Stimulated activated CD8-positive, alpha-beta memory T cell treated with anti-CD3 and anti-CD28 coated beads, Interleukin-15, amount 100 ng/mL, for 1 hour (primary cell): ENCODE measurements at regions not wholly inside any gene's neighbourhood (a gene's known extent, or its start where the extent isn't known, plus 50 kb on each side); places are given as distances from the start of the nearest gene placed in this dataset.
"Not testable (repeated sequence)": the region's sequence is repeated elsewhere in the genome, so short reads cannot be mapped to it uniquely, and the experiment has no call there.

Experiments used
- DNase-seq: peaks from one replicate; pipeline ENCODE4 v3.0.0-alpha.2; 2020; ENCODE audit warnings: low read depth

- DNase-seq = no peak
These were observed 425.0 kb upstream of the GRM7 start for GRCh38 chr3:6435951-6436350.

GRCh38 chr3:6437631-6438030 lies 423.3 kb upstream of the GRM7 start:
- no peak for DNase-seq

- DNase-seq = no peak
These were observed 422.9 kb upstream of the GRM7 start for GRCh38 chr3:6438031-6438430.

DNA sequence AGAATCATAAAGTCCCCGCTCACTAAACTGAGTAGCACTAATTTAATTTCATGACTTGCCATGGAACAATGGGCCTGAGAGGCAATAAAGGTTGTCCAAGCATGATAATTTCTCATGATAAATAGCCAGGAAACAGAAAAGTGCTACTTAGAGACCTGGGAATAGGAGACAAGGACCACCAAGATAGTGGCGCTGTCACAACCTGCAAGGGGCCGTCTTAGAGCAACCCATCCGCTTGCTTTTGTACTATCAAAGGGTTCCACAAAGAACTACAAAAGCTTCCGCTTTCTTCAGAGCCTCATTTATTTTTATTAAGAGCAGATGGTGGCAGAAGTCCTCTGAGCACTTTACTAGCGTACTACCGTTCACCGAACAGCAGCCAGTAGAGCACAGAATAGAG lies 421.7 kb upstream of the GRM7 start:
- DNase-seq = no peak

DNA sequence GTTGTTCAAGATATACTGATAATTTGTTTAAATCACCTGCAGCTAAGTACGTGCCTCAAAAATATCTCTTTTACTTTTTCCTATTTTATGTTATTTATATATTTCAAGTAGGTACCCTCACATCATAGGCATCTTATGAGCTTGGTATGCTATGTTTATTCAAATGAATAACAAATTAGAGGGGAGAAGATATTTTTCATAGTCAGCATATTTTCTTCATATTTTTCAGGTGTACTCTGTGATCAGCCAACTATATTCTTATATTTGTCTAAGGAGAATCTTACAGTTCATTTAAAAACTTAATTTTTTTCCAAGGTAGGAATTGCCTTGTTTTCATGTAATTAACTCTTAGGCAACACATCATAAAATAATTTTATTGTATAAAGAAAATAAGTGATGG lies 421.1 kb upstream of the GRM7 start:
- no peak for DNase-seq

- no peak for DNase-seq
These were observed 415.8 kb upstream of the GRM7 start for GRCh38 chr3:6444888-6445658.

- DNase-seq = no peak
These were observed 413.6 kb upstream of the GRM7 start for GRCh38 chr3:6447166-6447801.

DNA sequence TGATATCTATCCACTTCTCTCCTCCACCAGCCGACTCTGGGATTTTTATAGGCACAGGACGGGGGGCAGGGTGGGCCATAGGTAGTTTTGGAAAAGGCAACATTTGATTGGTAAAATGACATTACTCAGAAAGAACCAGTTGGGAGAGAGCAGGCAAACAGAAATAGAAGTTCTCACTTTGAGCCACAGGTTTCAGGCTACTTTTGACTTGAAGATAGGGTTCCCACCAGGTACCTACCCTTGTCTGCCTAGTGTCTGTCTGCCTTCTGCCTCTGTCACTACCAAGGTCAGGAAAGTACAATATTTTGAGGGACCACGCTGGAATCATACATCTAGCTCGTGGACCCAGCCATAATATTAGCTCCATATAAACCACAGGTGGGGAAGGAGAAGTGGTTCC lies 412.9 kb upstream of the GRM7 start:
- no peak for DNase-seq

DNA sequence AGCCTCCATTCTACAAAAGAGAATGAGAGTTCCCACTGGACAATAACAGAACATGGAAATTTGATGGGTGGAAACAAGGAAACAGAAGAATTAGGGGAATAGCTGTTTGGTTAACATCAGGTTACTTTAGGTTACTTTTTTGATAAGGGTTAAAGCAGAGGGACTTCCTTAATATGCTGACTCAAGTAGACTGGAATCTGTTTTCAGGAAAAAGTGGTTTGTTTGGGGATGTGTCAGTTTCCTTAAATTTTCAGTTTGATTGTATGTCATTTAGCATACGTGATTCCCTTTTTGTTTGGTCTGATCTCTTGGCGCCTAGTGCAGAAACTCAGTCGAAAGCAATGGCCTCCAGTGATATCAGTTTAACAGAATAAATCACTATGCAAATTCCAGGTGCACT lies 411.8 kb upstream of the GRM7 start:
- no peak for DNase-seq

DNA sequence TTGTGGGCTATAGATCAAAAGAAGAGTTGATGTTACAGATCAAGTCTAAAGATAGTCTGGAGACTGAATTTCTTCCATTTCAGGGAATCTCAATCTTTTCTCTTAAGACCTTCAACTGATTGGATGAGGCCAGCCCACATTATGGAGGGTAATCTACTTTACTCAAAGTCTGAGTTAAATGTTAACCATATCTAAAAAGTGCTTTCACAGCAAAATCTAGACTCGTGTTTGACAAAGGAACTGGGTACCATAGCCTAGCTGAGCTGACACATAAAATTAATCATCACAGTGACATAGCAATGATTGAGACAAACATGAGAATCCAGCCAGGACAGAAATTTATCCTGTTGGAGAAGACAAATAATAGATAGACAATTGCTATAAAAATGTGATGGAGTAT lies 407.9 kb upstream of the GRM7 start:
- DNase-seq = no peak

- no peak for DNase-seq
These were observed 405.9 kb upstream of the GRM7 start for GRCh38 chr3:6455031-6455430.

DNA sequence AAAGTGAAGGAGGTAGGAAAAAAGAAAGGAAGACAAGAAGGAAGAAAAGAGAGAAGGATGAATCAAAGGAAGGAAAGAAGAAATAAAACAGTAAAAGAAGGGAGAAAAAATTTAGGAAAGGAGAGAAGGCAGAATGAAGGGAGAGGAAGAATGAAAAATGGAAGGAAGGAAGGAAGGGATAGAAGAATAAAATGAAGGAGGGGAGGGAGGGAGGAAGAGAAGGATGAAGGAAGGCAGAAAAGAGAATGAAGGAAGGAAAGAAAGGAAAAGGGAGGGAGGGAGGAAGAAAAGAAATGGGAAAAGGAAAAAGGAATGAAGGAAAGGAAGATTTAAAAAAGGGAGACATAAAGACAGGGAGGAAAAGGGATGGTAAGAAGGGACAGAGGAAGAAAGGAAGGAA lies 393.7 kb upstream of the GRM7 start:
- no peak for DNase-seq

GRCh38 chr3:6468589-6468988 lies 392.3 kb upstream of the GRM7 start:
- DNase-seq = no peak

DNA sequence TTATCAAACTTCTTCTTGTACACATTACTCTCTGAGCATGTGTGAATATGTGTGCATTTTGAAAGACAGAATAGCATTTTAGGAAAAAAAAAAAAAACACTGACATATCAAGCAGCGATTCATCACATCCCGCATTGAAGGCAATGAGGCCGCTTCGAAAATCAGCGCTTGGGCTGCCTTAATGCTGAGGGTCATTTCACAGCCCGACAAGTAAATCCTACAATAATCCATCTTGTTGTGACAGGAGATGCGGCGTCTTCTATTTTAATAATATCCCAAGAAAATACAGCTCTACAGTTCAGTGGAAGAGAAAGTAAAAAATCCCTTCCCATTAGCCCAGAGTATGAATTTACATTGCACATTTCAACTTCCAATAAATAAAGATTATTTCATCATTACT lies 389.2 kb upstream of the GRM7 start:
- no peak for DNase-seq

DNA sequence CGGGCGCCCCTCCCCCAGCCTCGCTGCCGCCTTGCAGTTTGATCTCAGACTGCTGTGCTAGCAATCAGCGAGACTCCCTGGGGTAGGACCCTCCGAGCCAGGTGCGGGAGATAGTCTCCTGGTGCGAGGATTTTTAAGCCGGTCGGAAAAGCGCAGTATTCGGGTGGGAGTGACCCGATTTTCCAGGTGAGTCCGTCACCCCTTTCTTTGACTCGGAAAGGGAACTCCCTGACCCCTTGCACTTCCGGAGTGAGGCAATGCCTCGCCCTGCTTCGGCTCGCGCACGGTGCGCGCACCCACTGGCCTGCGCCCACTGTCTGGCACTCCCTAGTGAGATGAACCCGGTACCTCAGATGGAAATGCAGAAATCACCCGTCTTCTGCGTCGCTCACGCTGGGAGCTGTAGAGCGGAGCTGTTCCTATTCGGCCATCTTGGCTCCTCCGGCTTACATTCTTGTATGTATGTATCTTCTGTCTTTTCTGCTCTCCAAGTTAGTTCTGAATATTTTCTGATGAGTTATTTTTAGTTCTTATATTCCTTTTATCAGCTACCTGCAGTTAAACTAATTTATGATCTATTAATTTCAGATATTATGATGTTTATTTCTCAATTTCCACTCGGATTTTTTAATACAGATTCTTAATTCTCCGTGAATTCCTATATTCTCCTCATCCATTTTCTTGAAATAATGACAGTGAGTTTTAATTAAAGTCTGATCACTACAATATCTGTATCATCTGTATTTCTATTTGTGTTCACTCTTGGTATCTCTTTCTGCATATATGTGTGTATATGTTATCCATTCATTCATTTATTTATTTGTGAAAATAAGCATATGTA lies 370.2 kb upstream of the GRM7 start:
- not testable (repeated sequence) for DNase-seq

DNA sequence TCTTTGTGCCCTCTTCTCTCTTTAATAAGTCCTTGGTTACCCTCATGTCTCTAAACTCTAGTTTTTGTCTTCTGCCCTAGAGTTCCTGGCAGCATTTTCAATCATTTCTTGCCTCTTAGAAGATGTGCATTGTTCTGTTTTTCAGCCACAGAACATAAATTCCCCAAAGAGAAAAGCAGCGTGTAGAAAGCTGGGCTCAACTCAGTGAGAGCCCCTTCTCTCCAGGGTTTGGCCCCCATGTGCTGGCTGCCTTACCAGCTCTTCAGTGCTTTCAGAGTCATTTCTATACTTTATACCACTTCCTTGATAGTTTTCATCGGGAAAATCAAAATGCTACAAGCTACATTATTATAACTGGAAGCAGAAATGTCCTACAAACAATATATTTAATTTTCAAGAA lies 369.1 kb upstream of the GRM7 start:
- no peak for DNase-seq

- DNase-seq = no peak
These were observed 368.6 kb upstream of the GRM7 start for GRCh38 chr3:6492306-6492705.

- DNase-seq = not testable (repeated sequence)
These were observed 362.0 kb upstream of the GRM7 start for GRCh38 chr3:6498944-6499343.

GRCh38 chr3:6504347-6504746 lies 356.6 kb upstream of the GRM7 start:
- DNase-seq = no peak

DNA sequence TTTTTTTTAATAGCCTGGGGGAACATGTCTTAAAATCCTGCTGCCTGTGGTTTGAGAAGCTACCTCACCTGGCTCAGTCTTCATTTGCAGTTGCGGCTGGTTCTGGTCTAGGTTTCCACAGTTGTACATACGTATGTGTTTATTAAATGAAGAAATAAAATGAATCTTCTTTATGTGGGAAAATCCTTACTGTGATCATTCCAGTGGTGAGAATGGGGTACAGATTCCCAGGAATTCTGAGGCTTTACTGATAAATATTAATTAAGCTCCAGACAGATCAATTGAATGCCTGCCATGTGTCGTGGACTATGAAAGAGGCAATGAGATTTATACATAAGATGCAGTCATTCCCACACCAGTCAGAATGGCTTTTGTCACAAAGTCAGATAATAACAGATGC lies 356.1 kb upstream of the GRM7 start:
- no peak for DNase-seq

GRCh38 chr3:6508410-6508759 lies 352.5 kb upstream of the GRM7 start:
- DNase-seq = no peak

DNA sequence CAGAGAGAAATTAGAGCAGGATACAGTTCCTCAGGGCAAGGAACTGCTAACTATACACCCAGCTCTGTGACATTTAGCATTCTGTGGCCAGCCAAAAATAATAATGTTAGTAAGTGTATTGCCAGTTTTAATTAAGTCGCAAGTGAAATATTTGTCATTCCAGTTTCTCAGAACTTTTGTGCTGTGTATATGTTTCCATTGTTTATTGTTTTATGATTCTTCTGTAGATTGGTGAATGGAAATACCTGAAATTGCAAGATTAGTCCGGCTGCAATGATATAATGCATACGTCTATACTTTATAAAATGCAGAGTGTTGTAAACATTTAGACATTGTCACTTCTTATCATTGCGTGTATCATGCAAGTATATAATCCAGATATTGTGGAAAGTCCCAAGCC lies 351.3 kb upstream of the GRM7 start:
- DNase-seq = no peak

DNA sequence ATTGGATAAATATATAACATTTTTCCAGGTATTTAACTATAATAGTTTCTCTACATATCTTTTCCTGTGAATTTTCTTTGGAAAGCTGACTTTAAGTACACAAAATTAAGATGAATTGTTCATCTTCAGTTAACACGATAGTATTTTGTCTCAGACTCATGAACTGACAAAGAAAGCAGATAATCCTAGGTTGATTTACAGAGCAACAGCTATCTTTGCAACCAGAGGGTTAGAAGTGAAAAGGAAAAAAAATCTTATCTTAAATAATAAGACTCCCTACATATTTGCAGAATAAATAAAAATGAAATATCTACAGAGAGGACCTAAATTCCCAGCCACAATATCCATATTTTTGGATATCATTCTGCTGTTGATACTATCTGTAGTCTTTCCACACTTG lies 350.2 kb upstream of the GRM7 start:
- no peak for DNase-seq
